ENCODE measurements at regions not wholly inside any gene's neighbourhood (a gene's known extent, or its start where the extent isn't known, plus 50 kb on each side); places are given as distances from the start of the nearest gene placed in this dataset.

GRCh38 chr10:131591936-131592335 is 280.4 kb upstream of the TCERG1L start:
- TF ChIP-seq CTCF (IDR thresholded peaks at IDR 0.05; ENCODE audit: insufficient read depth, low read length, missing control alignments): no peak
- POLR2A ChIA-PET: no interaction called here
- CTCF ChIA-PET: no interaction called here
- no peak for DNase-seq (ENCODE audit: low read depth, low spot score)
- no peak overlapping the region for H3K4me3 ChIP-seq (ENCODE audit: low read depth, low read length)

- H3K4me3 ChIP-seq (ENCODE audit: low read depth, low read length): no peak overlapping the region
- ChIA-PET CTCF (no interaction called here), POLR2A (no interaction called here)
- DNase-seq (ENCODE audit: low read depth, low spot score): no peak
- no peak for TF ChIP-seq CTCF (IDR thresholded peaks at IDR 0.05; ENCODE audit: insufficient read depth, low read length, missing control alignments)
Measured at GRCh38 chr10:131609176-131609575, 291.6 kb upstream of the PPP2R2D start.

- no peak for TF ChIP-seq CTCF (IDR thresholded peaks at IDR 0.05; ENCODE audit: insufficient read depth, low read length, missing control alignments)
- POLR2A ChIA-PET: no interaction called here
- no peak for DNase-seq (ENCODE audit: low read depth, low spot score)
- CTCF ChIA-PET: no interaction called here
- H3K4me3 ChIP-seq (ENCODE audit: low read depth, low read length): no peak overlapping the region
Measured at GRCh38 chr10:131615150-131615549, 285.7 kb upstream of the PPP2R2D start.

GRCh38 chr10:131616040-131616439 is 284.8 kb upstream of the PPP2R2D start:
- no peak for TF ChIP-seq CTCF (IDR thresholded peaks at IDR 0.05; ENCODE audit: insufficient read depth, low read length, missing control alignments)
- CTCF ChIA-PET: no interaction called here
- POLR2A ChIA-PET: no interaction called here
- H3K4me3 ChIP-seq (ENCODE audit: low read depth, low read length): no peak overlapping the region
- no peak for DNase-seq (ENCODE audit: low read depth, low spot score)

- H3K4me3 ChIP-seq (ENCODE audit: low read depth, low read length): no peak overlapping the region
- CTCF ChIA-PET: no interaction called here
- POLR2A ChIA-PET: no interaction called here
- no peak for TF ChIP-seq CTCF (IDR thresholded peaks at IDR 0.05; ENCODE audit: insufficient read depth, low read length, missing control alignments)
- DNase-seq (ENCODE audit: low read depth, low spot score): no peak
Measured at GRCh38 chr10:131617113-131617858, 283.5 kb upstream of the PPP2R2D start.

GRCh38 chr10:131618587-131619267 is 282.1 kb upstream of the PPP2R2D start:
- ChIA-PET CTCF (no interaction called here), POLR2A (no interaction called here)
- DNase-seq (ENCODE audit: low read depth, low spot score): no peak

More at GRCh38 chr10:131618587-131619267, 282.1 kb upstream of the PPP2R2D start:
- TF ChIP-seq CTCF (IDR thresholded peaks at IDR 0.05; ENCODE audit: insufficient read depth, low read length, missing control alignments): no peak
- H3K4me3 ChIP-seq (ENCODE audit: low read depth, low read length): no peak overlapping the region
